Activated T-cell treated with anti-CD3 and anti-CD28 coated beads, Interleukin-2, amount 50 U/mL, for 72 hours (primary cell): ENCODE measurements at regions not wholly inside any gene's neighbourhood (a gene's known extent, or its start where the extent isn't known, plus 50 kb on each side); places are given as distances from the start of the nearest gene placed in this dataset.

Source experiments
- ATAC-seq, 2 donors: fragments of 150-1000 bp; cut with Tn5 transposase; replicated peaks in 1 of 2; 2 replicates each; pipeline ENCODE4 v1.10.0; 2021; ENCODE audit warnings: moderate library complexity in 2 of 2, mild to moderate bottlenecking in 1 of 2
- DNase-seq, 2 donors: peaks; one replicate each; pipeline ENCODE4 v3.0.0; 2021 to 2022; ENCODE audit warnings: mixed read lengths in 1 of 2
- H3K27ac Mint-ChIP-seq: one replicate; pipeline ENCODE4 v1.8.0; 2022; ENCODE audit warnings: mild to moderate bottlenecking, moderate library complexity, mixed read lengths
- H3K27me3 Mint-ChIP-seq: one replicate; pipeline ENCODE4 v1.8.0; 2022; ENCODE audit warnings: low read depth, mixed read lengths
- H3K36me3 Mint-ChIP-seq, 2 donors: one replicate each; pipeline ENCODE4 v1.8.0; 2022; ENCODE audit warnings: mixed read lengths in 2 of 2, mild to moderate bottlenecking in 1 of 2; ENCODE audit not compliant: insufficient read depth in 2 of 2
- H3K4me1 Mint-ChIP-seq: one replicate; pipeline ENCODE4 v1.8.0; 2022; ENCODE audit warnings: low read depth, mixed read lengths
- H3K4me3 Mint-ChIP-seq, 2 donors: one replicate each; pipeline ENCODE4 v1.8.0; 2022; ENCODE audit warnings: mild to moderate bottlenecking in 2 of 2, mixed read lengths in 2 of 2, moderate library complexity in 2 of 2
- H3K9me3 Mint-ChIP-seq, 2 donors: one replicate each; pipeline ENCODE4 v1.8.0; 2022; ENCODE audit warnings: mixed read lengths in 2 of 2

- no peak for DNase-seq
- H3K4me3 Mint-ChIP-seq, result no peak overlapping the region
- H3K9me3 Mint-ChIP-seq, result no peaks in the 10 kb centered on the region
- H3K27ac Mint-ChIP-seq, result no peak overlapping the region
- no peaks in the 10 kb centered on the region for H3K27me3 Mint-ChIP-seq
- no peaks in the 10 kb centered on the region for H3K36me3 Mint-ChIP-seq
- H3K4me1 Mint-ChIP-seq, result no peaks in the 10 kb centered on the region
- ATAC-seq, result no peak
Observed at GRCh38 chrY:19146296-19146695, 372.8 kb upstream of the HSFY2 start.

DNA sequence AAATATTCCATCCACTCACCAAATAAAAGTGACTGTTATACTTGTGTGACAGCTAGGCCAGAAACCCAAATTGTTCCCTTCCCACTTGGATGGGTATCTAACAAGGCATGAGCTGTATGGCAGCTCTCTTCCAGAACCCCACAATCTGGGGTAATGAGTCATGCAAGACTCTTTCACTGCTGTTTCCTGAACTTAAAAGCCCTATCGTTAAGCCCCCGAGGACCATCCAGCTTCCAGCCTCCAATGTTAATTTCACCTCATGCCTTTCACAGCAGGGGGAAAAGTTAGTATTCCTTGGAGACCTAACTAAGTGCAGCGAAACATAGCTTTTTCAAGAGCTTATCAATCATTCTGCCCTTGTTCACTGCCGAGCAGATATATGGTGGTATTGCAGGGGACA is 368.6 kb upstream of the HSFY2 start:
- DNase-seq, result no peak
- Mint-ChIP-seq H3K27me3 (no peaks in the 10 kb centered on the region), H3K4me3 (no peak overlapping the region), H3K4me1 (no peaks in the 10 kb centered on the region), H3K9me3 (peaks cover 0 to 3% of the 10 kb centered on the region in 2 donors), H3K27ac (no peak overlapping the region), H3K36me3 (no peaks in the 10 kb centered on the region)
- no peak for ATAC-seq

- Mint-ChIP-seq H3K4me3 (no peak overlapping the region), H3K9me3 (peaks cover 0 to 3% of the 10 kb centered on the region in 2 donors), H3K4me1 (no peaks in the 10 kb centered on the region), H3K27me3 (no peaks in the 10 kb centered on the region), H3K27ac (no peak overlapping the region), H3K36me3 (no peaks in the 10 kb centered on the region)
- DNase-seq (no peak), ATAC-seq (no peak)
Observed at GRCh38 chrY:19140285-19140920, 366.9 kb upstream of the HSFY2 start.

- Mint-ChIP-seq H3K9me3 (peaks cover 0 to 3% of the 10 kb centered on the region in 2 donors), H3K27me3 (no peaks in the 10 kb centered on the region), H3K4me1 (no peaks in the 10 kb centered on the region), H3K4me3 (no peak overlapping the region), H3K36me3 (no peaks in the 10 kb centered on the region), H3K27ac (no peak overlapping the region)
- ATAC-seq, result no peak
- no peak for DNase-seq
Observed at GRCh38 chrY:19134426-19134825, 360.9 kb upstream of the HSFY2 start.

DNA sequence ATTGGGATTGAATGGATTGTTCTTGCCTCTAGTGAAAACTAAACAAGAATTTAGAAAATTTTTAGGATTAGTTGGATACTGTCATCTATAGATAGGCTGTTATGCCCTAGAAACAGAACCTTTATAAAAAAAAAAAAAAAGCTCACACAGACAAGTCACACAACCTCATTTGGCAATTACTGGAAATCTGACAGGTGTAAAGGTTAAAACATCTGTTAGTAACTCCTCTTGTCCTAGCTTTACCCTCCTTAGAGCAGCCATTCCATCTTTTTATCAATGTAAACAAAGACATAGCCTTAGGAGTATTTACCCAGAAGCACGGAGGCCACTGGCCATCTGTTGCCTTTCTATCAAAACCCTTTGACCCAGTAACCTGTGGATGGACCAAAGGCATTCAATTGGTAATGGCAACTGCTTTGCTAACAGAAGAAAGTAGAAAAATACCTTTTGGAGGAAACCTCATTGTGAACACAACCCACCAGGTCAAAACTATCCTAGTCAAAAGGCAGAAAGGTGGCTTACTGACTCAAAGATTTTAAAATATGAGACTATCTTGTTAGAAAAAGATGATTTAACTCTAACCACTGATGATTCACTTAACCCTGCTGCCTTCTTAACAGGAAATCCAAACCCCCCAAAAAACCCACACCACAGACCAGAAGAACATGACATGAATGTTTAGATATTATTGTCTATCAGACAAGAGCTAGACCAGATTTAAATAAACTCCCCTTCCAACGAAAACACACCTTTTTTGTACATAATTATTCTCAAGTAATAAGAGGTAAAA is 357.2 kb upstream of the HSFY2 start:
- no peaks in the 10 kb centered on the region for H3K36me3 Mint-ChIP-seq
- peak overlapping the region in 1 of 2 donors; percentile 38 for H3K4me3 Mint-ChIP-seq
- H3K9me3 Mint-ChIP-seq, result no peaks in the 10 kb centered on the region
- DNase-seq, result peak in 1 of 2 donors; percentile 35
- H3K4me1 Mint-ChIP-seq, result no peaks in the 10 kb centered on the region
- H3K27ac Mint-ChIP-seq, result peak overlapping the region; percentile 56
- ATAC-seq, result peak in 1 of 2 donors; percentile 84
- no peaks in the 10 kb centered on the region for H3K27me3 Mint-ChIP-seq

- Mint-ChIP-seq H3K9me3 (no peaks in the 10 kb centered on the region), H3K27me3 (no peaks in the 10 kb centered on the region), H3K36me3 (no peaks in the 10 kb centered on the region), H3K4me3 (no peak overlapping the region), H3K4me1 (no peaks in the 10 kb centered on the region), H3K27ac (no peak overlapping the region)
- DNase-seq (no peak), ATAC-seq (no peak)
Observed at GRCh38 chrY:19126889-19127288, 353.4 kb upstream of the HSFY2 start.

GRCh38 chrY:19124609-19125008 is 351.1 kb upstream of the HSFY2 start:
- Mint-ChIP-seq H3K4me3 (no peak overlapping the region), H3K27me3 (no peaks in the 10 kb centered on the region), H3K4me1 (no peaks in the 10 kb centered on the region), H3K27ac (no peak overlapping the region), H3K36me3 (no peaks in the 10 kb centered on the region), H3K9me3 (no peaks in the 10 kb centered on the region)
- no peak for DNase-seq
- no peak for ATAC-seq

- H3K9me3 Mint-ChIP-seq, result no peaks in the 10 kb centered on the region
- no peak overlapping the region for H3K4me3 Mint-ChIP-seq
- H3K36me3 Mint-ChIP-seq, result no peaks in the 10 kb centered on the region
- DNase-seq, result no peak
- H3K4me1 Mint-ChIP-seq, result no peaks in the 10 kb centered on the region
- no peak overlapping the region for H3K27ac Mint-ChIP-seq
- ATAC-seq, result no peak
- H3K27me3 Mint-ChIP-seq, result no peaks in the 10 kb centered on the region
Observed at GRCh38 chrY:19122450-19122849, 348.9 kb upstream of the HSFY2 start.

DNA sequence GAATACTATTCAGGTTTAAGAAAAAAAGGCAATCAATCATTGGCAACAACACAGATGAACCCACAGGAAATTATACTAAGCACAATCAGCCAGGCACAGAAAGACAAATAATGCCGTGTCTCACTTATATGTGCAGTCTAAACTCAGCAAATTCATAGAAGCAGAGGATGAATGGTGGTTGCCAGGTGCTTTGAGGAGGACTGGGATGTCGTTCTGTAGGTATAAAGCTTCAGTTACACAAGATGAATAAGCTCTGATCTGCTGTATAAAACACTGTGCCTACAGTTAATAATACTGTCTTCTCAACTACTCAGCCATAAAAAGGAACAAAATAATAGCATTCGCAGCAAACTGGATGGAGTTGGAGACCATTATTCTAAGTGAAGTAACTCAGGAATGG is 324.8 kb upstream of the HSFY2 start:
- no peaks in the 10 kb centered on the region for H3K36me3 Mint-ChIP-seq
- ATAC-seq (no peak), DNase-seq (no peak)
- H3K9me3 Mint-ChIP-seq, result no peaks in the 10 kb centered on the region
- no peaks in the 10 kb centered on the region for H3K4me1 Mint-ChIP-seq
- H3K4me3 Mint-ChIP-seq, result no peak overlapping the region
- H3K27me3 Mint-ChIP-seq, result no peaks in the 10 kb centered on the region
- H3K27ac Mint-ChIP-seq, result no peak overlapping the region

DNA sequence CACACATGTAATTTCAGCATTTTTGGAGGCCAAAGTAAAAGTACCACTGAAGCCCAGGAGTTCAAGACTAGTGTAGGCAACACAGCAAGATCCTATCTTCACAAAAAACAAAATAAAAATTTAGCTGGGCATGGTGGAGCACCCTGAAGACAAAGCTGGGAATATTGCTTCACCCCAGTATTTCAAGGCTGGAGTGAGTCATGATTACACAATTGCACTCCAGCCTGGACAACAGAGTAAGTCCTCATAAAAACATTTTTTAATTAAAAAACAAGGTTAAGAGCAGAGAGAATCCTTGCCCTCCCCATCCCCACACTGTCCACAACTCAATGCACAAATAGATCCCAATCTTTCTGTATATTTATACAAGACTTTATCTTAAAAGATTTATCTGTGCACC is 321.9 kb upstream of the HSFY2 start:
- Mint-ChIP-seq H3K4me3 (no peak overlapping the region), H3K4me1 (no peaks in the 10 kb centered on the region), H3K27me3 (no peaks in the 10 kb centered on the region), H3K27ac (no peak overlapping the region), H3K36me3 (no peaks in the 10 kb centered on the region), H3K9me3 (no peaks in the 10 kb centered on the region)
- ATAC-seq (no peak), DNase-seq (no peak)

DNA sequence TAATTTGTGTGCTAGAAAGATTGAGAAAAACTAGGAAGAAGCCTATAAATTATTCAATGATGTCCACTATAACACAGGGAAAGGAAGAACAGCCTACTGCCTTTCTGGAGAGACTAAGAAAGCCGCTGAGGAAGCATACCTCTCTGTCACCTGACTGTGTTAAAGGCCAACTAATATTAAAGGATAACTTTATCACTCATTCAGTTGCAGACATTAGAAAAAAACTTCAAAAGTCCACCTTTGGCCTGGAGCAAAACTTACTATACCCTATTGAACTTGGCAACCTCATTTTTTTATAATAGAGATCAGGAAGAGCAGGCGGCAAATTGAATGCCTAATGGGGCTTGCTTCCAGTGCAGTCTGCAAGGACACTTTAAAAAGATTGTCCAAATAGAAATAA is 309.5 kb upstream of the HSFY2 start:
- Mint-ChIP-seq H3K9me3 (no peaks in the 10 kb centered on the region), H3K4me3 (no peak overlapping the region), H3K27me3 (no peaks in the 10 kb centered on the region), H3K27ac (no peak overlapping the region), H3K36me3 (no peaks in the 10 kb centered on the region), H3K4me1 (no peaks in the 10 kb centered on the region)
- no peak for ATAC-seq
- no peak for DNase-seq

GRCh38 chrY:19077698-19078113 is 304.2 kb upstream of the HSFY2 start:
- ATAC-seq (peak in 1 of 2 donors; percentile 14), DNase-seq (peak in 1 of 2 donors; percentile 6)
- H3K4me3 Mint-ChIP-seq, result peak overlapping the region in 1 of 2 donors; percentile 82
- no peaks in the 10 kb centered on the region for H3K9me3 Mint-ChIP-seq
- no peaks in the 10 kb centered on the region for H3K27me3 Mint-ChIP-seq
- no peak overlapping the region for H3K27ac Mint-ChIP-seq
- H3K4me1 Mint-ChIP-seq, result no peaks in the 10 kb centered on the region
- H3K36me3 Mint-ChIP-seq, result peaks cover 0 to 3% of the 10 kb centered on the region in 2 donors

GRCh38 chrY:19076846-19077697 is 303.5 kb upstream of the HSFY2 start:
- Mint-ChIP-seq H3K36me3 (peaks cover 0 to 3% of the 10 kb centered on the region in 2 donors), H3K9me3 (no peaks in the 10 kb centered on the region), H3K27me3 (no peaks in the 10 kb centered on the region), H3K4me3 (peak overlapping the region in 1 of 2 donors; percentile 82), H3K4me1 (no peaks in the 10 kb centered on the region), H3K27ac (no peak overlapping the region)
- ATAC-seq (peak in 1 of 2 donors; percentile 84), DNase-seq (peak in 1 of 2 donors; percentile 25)
